ENCODE measurements at regions not wholly inside any gene's neighbourhood (a gene's known extent, or its start where the extent isn't known, plus 50 kb on each side); places are given as distances from the start of the nearest gene placed in this dataset.
"Not testable (repeated sequence)": the region's sequence is repeated elsewhere in the genome, so short reads cannot be mapped to it uniquely, and the experiment has no call there.

DNA sequence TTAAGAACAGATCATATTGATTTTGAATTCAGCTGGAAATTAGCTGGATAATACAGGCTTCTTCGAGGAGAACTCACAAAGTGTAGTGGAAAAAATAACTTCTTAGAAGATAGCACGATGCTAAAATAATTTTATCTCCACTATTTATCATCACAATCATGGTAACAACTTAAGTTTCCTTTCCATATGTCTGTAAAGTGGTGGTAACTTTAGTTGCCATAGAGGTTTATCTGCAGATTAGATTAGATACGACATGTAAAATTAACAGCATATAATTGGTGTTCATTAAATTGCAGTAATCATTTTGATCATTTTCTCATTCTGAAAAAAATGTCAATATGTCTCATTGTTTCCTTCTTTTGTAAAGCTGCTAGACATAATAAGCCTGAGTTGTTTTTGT lies 921.5 kb downstream of the KCNT2 start:
- POLR2A ChIA-PET: interaction anchor here (0.7 kb wide), 1 partner anchor 86 kb away, joined by 3 read pairs; no protein-coding TSS in a partner anchor
- no peak for DNase-seq (ENCODE audit: unreplicated experiment)
- BruUV-seq (replicated peaks): no TSS peak
- Mint-ChIP-seq H3K9me3 (ENCODE audit: unreplicated experiment) (no peaks in the 10 kb centered on the region), H3K4me1 (ENCODE audit: insufficient read depth, unreplicated experiment) (no peaks in the 10 kb centered on the region), H3K36me3 (ENCODE audit: insufficient read depth, unreplicated experiment) (no peaks in the 10 kb centered on the region), H3K27me3 (ENCODE audit: insufficient read depth, unreplicated experiment) (no peaks in the 10 kb centered on the region), H3K4me3 (ENCODE audit: unreplicated experiment) (no peak overlapping the region), H3K27ac (ENCODE audit: low read depth, unreplicated experiment) (no peak overlapping the region)
- CTCF ChIA-PET: no interaction called here
- intact Hi-C loops (cut with micrococcal nuclease): no loop called here
- TF ChIP-seq, protein P1, sequence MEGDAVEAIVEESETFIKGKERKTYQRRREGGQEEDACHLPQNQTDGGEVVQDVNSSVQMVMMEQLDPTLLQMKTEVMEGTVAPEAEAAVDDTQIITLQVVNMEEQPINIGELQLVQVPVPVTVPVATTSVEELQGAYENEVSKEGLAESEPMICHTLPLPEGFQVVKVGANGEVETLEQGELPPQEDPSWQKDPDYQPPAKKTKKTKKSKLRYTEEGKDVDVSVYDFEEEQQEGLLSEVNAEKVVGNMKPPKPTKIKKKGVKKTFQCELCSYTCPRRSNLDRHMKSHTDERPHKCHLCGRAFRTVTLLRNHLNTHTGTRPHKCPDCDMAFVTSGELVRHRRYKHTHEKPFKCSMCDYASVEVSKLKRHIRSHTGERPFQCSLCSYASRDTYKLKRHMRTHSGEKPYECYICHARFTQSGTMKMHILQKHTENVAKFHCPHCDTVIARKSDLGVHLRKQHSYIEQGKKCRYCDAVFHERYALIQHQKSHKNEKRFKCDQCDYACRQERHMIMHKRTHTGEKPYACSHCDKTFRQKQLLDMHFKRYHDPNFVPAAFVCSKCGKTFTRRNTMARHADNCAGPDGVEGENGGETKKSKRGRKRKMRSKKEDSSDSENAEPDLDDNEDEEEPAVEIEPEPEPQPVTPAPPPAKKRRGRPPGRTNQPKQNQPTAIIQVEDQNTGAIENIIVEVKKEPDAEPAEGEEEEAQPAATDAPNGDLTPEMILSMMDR (IDR thresholded peaks at IDR 0.05; ENCODE audit: unreplicated experiment): no peak

DNA sequence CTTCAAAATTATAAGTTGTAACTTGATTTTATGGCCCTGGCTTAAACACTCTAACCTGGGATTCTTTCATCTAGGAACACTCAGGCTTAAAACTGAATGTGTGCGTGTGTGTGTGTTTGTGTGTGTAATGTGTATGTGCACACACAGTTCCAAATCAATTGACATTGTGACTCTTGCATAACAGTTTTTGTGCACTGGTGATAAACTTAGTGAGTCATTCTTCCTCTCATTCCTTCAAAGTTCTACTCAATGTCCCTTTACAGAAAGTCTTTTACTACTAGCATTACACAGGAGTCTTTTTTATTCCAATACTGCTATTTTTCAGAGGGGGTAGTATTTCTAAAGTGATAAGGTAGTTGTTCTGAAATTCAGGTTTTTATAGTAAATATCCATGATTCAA lies 943.6 kb downstream of the KCNT2 start:
- POLR2A ChIA-PET: interaction anchor here (1.1 to 1.4 kb wide), 3 partner anchors 13 to 73 kb away, joined by 3 to 4 read pairs (median 4); no protein-coding TSS in a partner anchor
- peak overlapping the region; percentile 73 for H3K27ac Mint-ChIP-seq (ENCODE audit: low read depth, unreplicated experiment)
- TF ChIP-seq, protein P1 (IDR thresholded peaks at IDR 0.05; ENCODE audit: unreplicated experiment): no peak
- BruUV-seq (replicated peaks): no TSS peak
- peaks cover 6% of the 10 kb centered on the region for H3K9me3 Mint-ChIP-seq (ENCODE audit: unreplicated experiment)
- H3K36me3 Mint-ChIP-seq (ENCODE audit: insufficient read depth, unreplicated experiment): peaks cover 7% of the 10 kb centered on the region
- H3K4me3 Mint-ChIP-seq (ENCODE audit: unreplicated experiment): no peak overlapping the region
- DNase-seq (ENCODE audit: unreplicated experiment): peak; percentile 55
- CTCF ChIA-PET: no interaction called here
- H3K27me3 Mint-ChIP-seq (ENCODE audit: insufficient read depth, unreplicated experiment): no peaks in the 10 kb centered on the region
- peaks cover 18% of the 10 kb centered on the region for H3K4me1 Mint-ChIP-seq (ENCODE audit: insufficient read depth, unreplicated experiment)
- intact Hi-C loops (cut with micrococcal nuclease): no loop called here

DNA sequence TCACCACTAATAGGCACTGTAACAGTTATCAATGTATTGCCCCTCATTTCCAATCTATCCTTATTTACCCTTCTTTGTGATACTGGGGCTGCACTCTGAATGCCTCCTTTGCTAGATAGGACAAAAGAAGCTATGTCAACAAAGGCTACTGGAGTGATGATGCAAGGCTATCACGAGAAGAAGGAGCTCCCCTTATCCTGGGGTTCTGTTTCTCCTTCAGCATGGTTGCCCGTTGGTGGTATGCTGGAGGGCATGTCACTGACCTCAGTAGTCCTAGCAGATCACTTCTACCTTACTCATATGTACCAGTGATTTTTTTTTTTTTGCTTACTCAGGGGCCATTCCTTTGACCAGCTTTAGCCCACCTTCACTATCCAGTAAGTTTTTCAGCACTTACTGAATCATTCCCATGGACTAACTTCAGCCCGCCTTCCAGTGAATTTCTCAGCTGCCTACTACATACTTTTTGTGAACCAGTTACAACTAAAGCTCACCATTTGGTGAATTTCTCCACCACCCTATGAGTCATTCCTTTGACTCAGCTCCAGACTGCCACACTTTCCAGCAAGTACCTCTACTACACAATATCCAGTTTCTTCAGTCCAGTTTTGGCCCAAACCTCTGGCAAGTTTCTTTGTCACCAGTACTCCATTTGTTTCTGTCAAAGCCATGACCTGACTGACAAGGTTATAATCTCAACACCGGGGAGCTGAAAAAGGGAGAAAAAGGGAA lies 944.5 kb downstream of the KCNT2 start:
- TF ChIP-seq, protein P1 (IDR thresholded peaks at IDR 0.05; ENCODE audit: unreplicated experiment): no peak
- no TSS peak for BruUV-seq (replicated peaks)
- Mint-ChIP-seq H3K27ac (ENCODE audit: low read depth, unreplicated experiment) (peak overlapping the region; percentile 73), H3K9me3 (ENCODE audit: unreplicated experiment) (peaks cover 6% of the 10 kb centered on the region), H3K36me3 (ENCODE audit: insufficient read depth, unreplicated experiment) (no peaks in the 10 kb centered on the region), H3K4me3 (ENCODE audit: unreplicated experiment) (peak overlapping the region; percentile 12), H3K27me3 (ENCODE audit: insufficient read depth, unreplicated experiment) (no peaks in the 10 kb centered on the region), H3K4me1 (ENCODE audit: insufficient read depth, unreplicated experiment) (peaks cover 18% of the 10 kb centered on the region)
- ChIA-PET CTCF (interaction anchor here (0.5 to 1.2 kb wide), 10 partner anchors 10 to 481 kb away, joined by 3 to 7 read pairs (median 3); no protein-coding TSS in a partner anchor), POLR2A (interaction anchor here (0.6 to 1.4 kb wide), 7 partner anchors 12 to 452 kb away, joined by 3 to 6 read pairs (median 4); no protein-coding TSS in a partner anchor)
- intact Hi-C loops (cut with micrococcal nuclease): no loop called here
- DNase-seq (ENCODE audit: unreplicated experiment): peak; percentile 96

DNA sequence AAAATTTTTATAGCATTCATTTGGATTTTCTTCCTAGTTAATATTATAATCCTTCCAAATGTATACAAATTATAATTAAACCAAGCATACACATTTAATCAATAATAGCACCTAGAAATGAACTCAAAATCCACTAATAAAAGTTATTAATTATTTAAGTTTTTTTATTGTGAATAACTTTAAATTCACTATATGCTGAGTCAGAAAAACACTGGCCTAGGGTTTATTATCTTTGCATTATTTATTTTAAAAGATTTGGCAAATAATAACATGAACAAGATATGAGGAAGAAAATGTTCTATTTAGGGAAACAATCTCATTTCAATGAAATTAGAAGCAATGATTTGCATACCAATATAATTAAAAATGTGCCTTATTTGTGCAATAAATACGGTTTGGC lies 951.5 kb downstream of the KCNT2 start:
- no TSS peak for BruUV-seq (replicated peaks)
- ChIA-PET POLR2A (no interaction called here), CTCF (no interaction called here)
- H3K4me3 Mint-ChIP-seq (ENCODE audit: unreplicated experiment): no peak overlapping the region
- intact Hi-C loops (cut with micrococcal nuclease): no loop called here
- no peaks in the 10 kb centered on the region for H3K27me3 Mint-ChIP-seq (ENCODE audit: insufficient read depth, unreplicated experiment)
- TF ChIP-seq, protein P1 (IDR thresholded peaks at IDR 0.05; ENCODE audit: unreplicated experiment): no peak
- no peaks in the 10 kb centered on the region for H3K4me1 Mint-ChIP-seq (ENCODE audit: insufficient read depth, unreplicated experiment)
- no peak overlapping the region for H3K27ac Mint-ChIP-seq (ENCODE audit: low read depth, unreplicated experiment)
- H3K36me3 Mint-ChIP-seq (ENCODE audit: insufficient read depth, unreplicated experiment): no peaks in the 10 kb centered on the region
- no peak for DNase-seq (ENCODE audit: unreplicated experiment)
- no peaks in the 10 kb centered on the region for H3K9me3 Mint-ChIP-seq (ENCODE audit: unreplicated experiment)

DNA sequence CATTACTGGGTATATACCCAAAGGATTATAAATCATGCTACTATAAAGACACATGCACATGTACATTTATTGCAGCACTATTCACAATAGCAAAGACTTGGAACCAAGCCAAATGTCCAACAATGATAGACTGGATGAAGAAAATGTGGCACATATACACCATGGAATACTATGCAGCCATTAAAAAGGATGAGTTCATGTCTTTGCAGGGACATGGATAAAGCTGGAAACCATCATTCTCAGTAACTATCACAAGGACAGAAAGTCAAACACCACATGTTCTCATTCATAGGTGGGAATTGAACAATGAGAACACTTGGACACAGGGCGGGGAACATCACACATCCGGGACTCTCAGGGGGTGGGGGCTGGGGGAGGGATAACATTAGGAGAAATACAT lies 959.4 kb downstream of the KCNT2 start:
- intact Hi-C loops (cut with micrococcal nuclease); H3K27me3 Mint-ChIP-seq (ENCODE audit: insufficient read depth, unreplicated experiment); CTCF ChIA-PET; H3K36me3 Mint-ChIP-seq (ENCODE audit: insufficient read depth, unreplicated experiment); H3K4me1 Mint-ChIP-seq (ENCODE audit: insufficient read depth, unreplicated experiment); BruUV-seq (replicated peaks); H3K9me3 Mint-ChIP-seq (ENCODE audit: unreplicated experiment); DNase-seq (ENCODE audit: unreplicated experiment); H3K27ac Mint-ChIP-seq (ENCODE audit: low read depth, unreplicated experiment); H3K4me3 Mint-ChIP-seq (ENCODE audit: unreplicated experiment); POLR2A ChIA-PET: not testable (repeated sequence)
